ENCODE measurements at regions not wholly inside any gene's neighbourhood (a gene's known extent, or its start where the extent isn't known, plus 50 kb on each side); places are given as distances from the start of the nearest gene placed in this dataset.

DNA sequence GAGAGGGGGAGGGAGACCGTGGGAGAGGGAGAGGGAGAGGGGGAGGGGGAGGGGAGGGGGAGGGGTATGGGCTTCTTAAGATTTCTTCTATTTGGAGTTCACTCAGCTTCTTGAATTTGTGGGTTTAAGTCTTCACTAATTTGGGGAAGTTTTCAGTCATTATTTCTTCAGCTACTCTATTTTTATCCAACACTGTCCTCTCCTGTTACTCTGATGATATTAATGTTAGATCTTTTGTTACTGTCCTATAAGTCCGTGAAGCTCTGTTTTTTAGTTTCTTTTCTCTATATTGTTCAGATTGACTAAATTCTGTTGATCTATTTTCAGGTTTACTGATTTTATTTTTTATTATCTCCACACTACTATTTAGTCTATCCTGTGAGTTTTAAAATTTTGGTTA is 351.5 kb upstream of the TPM1 start:
- no peak for DNase-seq (ENCODE audit: low spot score)
- Histone ChIP-seq H3K4me1 (ENCODE audit: insufficient read depth, low read length, poor library complexity, severe bottlenecking) (no peaks in the 10 kb centered on the region), H2AFZ (ENCODE audit: low read length) (no peak overlapping the region), H3K9me2 (ENCODE audit: insufficient read depth, low read length) (no peaks in the 10 kb centered on the region), H3K4me2 (ENCODE audit: low read length) (no peak overlapping the region), H3K9me3 (ENCODE audit: low read length) (no peaks in the 10 kb centered on the region), H4K20me1 (ENCODE audit: insufficient read depth, low read length) (no peaks in the 10 kb centered on the region), H3K27ac (ENCODE audit: low read depth, low read length, poor library complexity, severe bottlenecking) (no peak overlapping the region), H3K79me2 (ENCODE audit: insufficient read depth, low read depth, low read length) (no peaks in the 10 kb centered on the region), H3K4me3 (ENCODE audit: low read depth, low read length, poor library complexity, severe bottlenecking) (no peak overlapping the region), H3K36me3 (ENCODE audit: insufficient read depth, low read length) (no peaks in the 10 kb centered on the region)
- intact Hi-C loops (cut with micrococcal nuclease; ENCODE audit: unreplicated experiment) = no loop called here
- no TSS peak for BruUV-seq (replicated peaks)
- ChIA-PET CTCF (ENCODE audit: unreplicated experiment) (no interaction called here), POLR2A (interaction anchor here (0.6 kb wide), 2 partner anchors 12 to 1254 kb away, joined by 3 read pairs; no protein-coding TSS in a partner anchor)
- TF ChIP-seq, protein P1, sequence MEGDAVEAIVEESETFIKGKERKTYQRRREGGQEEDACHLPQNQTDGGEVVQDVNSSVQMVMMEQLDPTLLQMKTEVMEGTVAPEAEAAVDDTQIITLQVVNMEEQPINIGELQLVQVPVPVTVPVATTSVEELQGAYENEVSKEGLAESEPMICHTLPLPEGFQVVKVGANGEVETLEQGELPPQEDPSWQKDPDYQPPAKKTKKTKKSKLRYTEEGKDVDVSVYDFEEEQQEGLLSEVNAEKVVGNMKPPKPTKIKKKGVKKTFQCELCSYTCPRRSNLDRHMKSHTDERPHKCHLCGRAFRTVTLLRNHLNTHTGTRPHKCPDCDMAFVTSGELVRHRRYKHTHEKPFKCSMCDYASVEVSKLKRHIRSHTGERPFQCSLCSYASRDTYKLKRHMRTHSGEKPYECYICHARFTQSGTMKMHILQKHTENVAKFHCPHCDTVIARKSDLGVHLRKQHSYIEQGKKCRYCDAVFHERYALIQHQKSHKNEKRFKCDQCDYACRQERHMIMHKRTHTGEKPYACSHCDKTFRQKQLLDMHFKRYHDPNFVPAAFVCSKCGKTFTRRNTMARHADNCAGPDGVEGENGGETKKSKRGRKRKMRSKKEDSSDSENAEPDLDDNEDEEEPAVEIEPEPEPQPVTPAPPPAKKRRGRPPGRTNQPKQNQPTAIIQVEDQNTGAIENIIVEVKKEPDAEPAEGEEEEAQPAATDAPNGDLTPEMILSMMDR (conservative IDR thresholded peaks at IDR 0.05; ENCODE audit: low read length) = no peak
- no peak for TF ChIP-seq EZH2phosphoT487 (IDR thresholded peaks at IDR 0.05; ENCODE audit: borderline replicate concordance, low read depth, low read length)

DNA sequence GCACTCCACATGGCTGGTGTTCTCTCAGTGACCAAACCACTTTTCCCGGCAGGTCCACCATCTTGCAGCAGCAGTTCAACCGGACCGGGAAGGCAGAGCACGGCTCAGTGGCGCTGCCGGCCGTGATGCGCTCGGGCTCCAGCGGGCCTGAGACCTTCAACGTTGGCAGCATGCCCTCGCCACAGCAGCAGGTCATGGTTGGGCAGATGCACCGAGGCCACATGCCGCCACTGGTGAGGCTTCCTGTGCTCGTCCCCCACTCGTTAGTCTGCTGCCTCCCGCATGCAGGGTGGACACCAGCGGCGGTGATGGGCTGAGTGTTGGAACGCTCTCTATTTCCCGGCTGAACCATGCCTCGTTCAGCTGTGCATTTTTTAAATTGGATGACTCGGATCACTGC is 344.9 kb upstream of the TPM1 start:
- Histone ChIP-seq H3K27ac (ENCODE audit: low read depth, low read length, poor library complexity, severe bottlenecking) (no peak overlapping the region), H3K4me2 (ENCODE audit: low read length) (no peak overlapping the region), H3K4me3 (ENCODE audit: low read depth, low read length, poor library complexity, severe bottlenecking) (no peak overlapping the region), H3K9me2 (ENCODE audit: insufficient read depth, low read length) (no peaks in the 10 kb centered on the region), H3K9me3 (ENCODE audit: low read length) (no peaks in the 10 kb centered on the region), H2AFZ (ENCODE audit: low read length) (no peak overlapping the region), H3K4me1 (ENCODE audit: insufficient read depth, low read length, poor library complexity, severe bottlenecking) (no peaks in the 10 kb centered on the region), H4K20me1 (ENCODE audit: insufficient read depth, low read length) (no peaks in the 10 kb centered on the region), H3K36me3 (ENCODE audit: insufficient read depth, low read length) (no peaks in the 10 kb centered on the region), H3K79me2 (ENCODE audit: insufficient read depth, low read depth, low read length) (no peaks in the 10 kb centered on the region)
- POLR2A ChIA-PET = no interaction called here
- no TSS peak for BruUV-seq (replicated peaks)
- CTCF ChIA-PET (ENCODE audit: unreplicated experiment) = no interaction called here
- intact Hi-C loops (cut with micrococcal nuclease; ENCODE audit: unreplicated experiment) = no loop called here
- no peak for DNase-seq (ENCODE audit: low spot score)
- TF ChIP-seq, protein P1 (conservative IDR thresholded peaks at IDR 0.05; ENCODE audit: low read length) = no peak
- TF ChIP-seq EZH2phosphoT487 (IDR thresholded peaks at IDR 0.05; ENCODE audit: borderline replicate concordance, low read depth, low read length) = no peak

DNA sequence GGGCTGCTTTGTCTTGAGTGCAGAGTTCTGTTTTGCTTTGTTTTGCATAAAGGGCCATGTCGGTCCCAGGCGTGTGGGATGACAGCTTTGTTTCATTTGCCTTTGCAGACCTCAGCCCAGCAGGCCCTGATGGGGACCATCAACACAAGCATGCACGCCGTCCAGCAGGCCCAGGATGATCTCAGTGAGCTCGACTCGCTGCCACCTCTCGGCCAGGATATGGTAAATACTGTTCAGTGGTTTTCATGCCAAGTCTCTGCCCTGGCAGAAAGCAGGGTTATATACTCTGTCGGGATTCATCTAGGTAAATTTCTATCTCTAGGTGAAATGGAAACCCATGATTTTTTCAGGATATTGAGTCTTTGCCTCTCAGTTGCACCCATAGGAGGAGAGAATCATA is 343.9 kb upstream of the TPM1 start:
- Histone ChIP-seq H2AFZ (ENCODE audit: low read length) (no peak overlapping the region), H3K9me2 (ENCODE audit: insufficient read depth, low read length) (no peaks in the 10 kb centered on the region), H3K4me1 (ENCODE audit: insufficient read depth, low read length, poor library complexity, severe bottlenecking) (no peaks in the 10 kb centered on the region), H3K27ac (ENCODE audit: low read depth, low read length, poor library complexity, severe bottlenecking) (no peak overlapping the region), H4K20me1 (ENCODE audit: insufficient read depth, low read length) (no peaks in the 10 kb centered on the region), H3K9me3 (ENCODE audit: low read length) (no peaks in the 10 kb centered on the region), H3K4me3 (ENCODE audit: low read depth, low read length, poor library complexity, severe bottlenecking) (no peak overlapping the region), H3K36me3 (ENCODE audit: insufficient read depth, low read length) (no peaks in the 10 kb centered on the region), H3K79me2 (ENCODE audit: insufficient read depth, low read depth, low read length) (no peaks in the 10 kb centered on the region), H3K4me2 (ENCODE audit: low read length) (no peak overlapping the region)
- POLR2A ChIA-PET = no interaction called here
- CTCF ChIA-PET (ENCODE audit: unreplicated experiment) = no interaction called here
- TF ChIP-seq, protein P1 (conservative IDR thresholded peaks at IDR 0.05; ENCODE audit: low read length) = no peak
- no peak for TF ChIP-seq EZH2phosphoT487 (IDR thresholded peaks at IDR 0.05; ENCODE audit: borderline replicate concordance, low read depth, low read length)
- BruUV-seq (replicated peaks) = no TSS peak
- DNase-seq (ENCODE audit: low spot score) = no peak
- intact Hi-C loops (cut with micrococcal nuclease; ENCODE audit: unreplicated experiment) = no loop called here
